NT2/D1 (cell line): ENCODE measurements at regions not wholly inside any gene's neighbourhood (a gene's known extent, or its start where the extent isn't known, plus 50 kb on each side); places are given as distances from the start of the nearest gene placed in this dataset.

Source experiments
- SUZ12 ChIP-seq: IDR thresholded peaks from 2 replicates; pipeline ENCODE4 v1.6.1; 2011; ENCODE audit not compliant: insufficient read length, insufficient read depth; ENCODE audit errors: extremely low read depth
- YY1 ChIP-seq: IDR thresholded peaks from 2 replicates; pipeline ENCODE4 v1.6.1; 2011; ENCODE audit not compliant: insufficient read length, insufficient read depth

DNA sequence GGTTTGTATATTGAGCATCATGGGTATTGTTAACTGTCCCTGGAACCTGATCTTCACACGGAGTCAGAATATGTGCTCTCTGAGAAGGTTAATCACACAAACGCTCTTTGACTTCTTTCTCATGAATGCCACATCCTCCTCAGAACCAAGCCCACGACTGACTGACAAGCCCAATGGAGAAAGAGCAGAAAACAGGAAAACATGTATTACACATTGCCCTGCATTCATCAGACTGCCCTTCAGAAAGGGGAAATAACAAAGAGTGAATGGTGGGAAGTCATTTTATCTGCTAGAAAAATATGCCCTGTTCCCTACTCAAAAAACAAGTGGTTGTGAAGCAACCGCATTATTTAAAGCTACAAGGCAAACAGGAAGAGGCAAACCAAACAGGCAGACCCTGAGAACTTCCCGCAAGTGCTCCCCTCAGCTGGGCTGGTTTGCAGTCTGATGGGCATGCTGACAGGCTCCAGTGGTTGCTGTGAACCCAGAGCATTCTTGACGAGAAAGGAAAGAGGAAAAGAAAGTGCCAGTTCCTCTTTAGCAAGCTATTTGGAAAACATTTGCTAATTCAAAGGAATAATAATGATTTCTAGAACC lies 172.9 kb upstream of the SETBP1 start:
- no peak for TF ChIP-seq SUZ12
- TF ChIP-seq YY1: no peak
